Right forelimb (tissue), 1 donor: ENCODE measurements at regions not wholly inside any gene's neighbourhood (a gene's known extent, or its start where the extent isn't known, plus 50 kb on each side); places are given as distances from the start of the nearest gene placed in this dataset.
A peak's percentile ranks its signal among the peaks of the same experiment; 100 is the strongest.

ENCODE experiments used
- DNase-seq: peaks from one replicate; pipeline ENCODE4 v3.0.0-alpha.2; 2018

- no peak for DNase-seq
Observed at GRCh38 chr12:98408681-98409080, 106.7 kb upstream of the TMPO start.

GRCh38 chr12:98409548-98409947, 105.8 kb upstream of the TMPO start:
- DNase-seq: no peak

GRCh38 chr12:98410356-98410755, 105.0 kb upstream of the TMPO start:
- DNase-seq: no peak

GRCh38 chr12:98416845-98417244, 98.5 kb upstream of the TMPO start:
- DNase-seq: no peak

GRCh38 chr12:98417266-98417665, 98.1 kb upstream of the TMPO start:
- no peak for DNase-seq

GRCh38 chr12:98418357-98419075, 96.9 kb upstream of the TMPO start:
- peak; percentile 90 for DNase-seq

GRCh38 chr12:98419081-98419794, 96.2 kb upstream of the TMPO start:
- DNase-seq: no peak

GRCh38 chr12:98419795-98420404, 95.5 kb upstream of the TMPO start:
- no peak for DNase-seq

- DNase-seq: no peak
Observed at GRCh38 chr12:98420461-98420860, 94.9 kb upstream of the TMPO start.

GRCh38 chr12:98421316-98421715, 94.1 kb upstream of the TMPO start:
- no peak for DNase-seq

- no peak for DNase-seq
Observed at GRCh38 chr12:98422359-98422758, 93.0 kb upstream of the TMPO start.

- no peak for DNase-seq
Observed at GRCh38 chr12:98422812-98423211, 92.6 kb upstream of the TMPO start.

GRCh38 chr12:98423963-98424362, 91.4 kb upstream of the TMPO start:
- no peak for DNase-seq

GRCh38 chr12:98424726-98425401, 90.5 kb upstream of the TMPO start:
- DNase-seq: peak; percentile 79

- DNase-seq: no peak
Observed at GRCh38 chr12:98425859-98426258, 89.5 kb upstream of the TMPO start.

- no peak for DNase-seq
Observed at GRCh38 chr12:98431089-98431488, 84.3 kb upstream of the TMPO start.

- DNase-seq: no peak
Observed at GRCh38 chr12:98437166-98437565, 78.2 kb upstream of the TMPO start.

GRCh38 chr12:98437806-98438595, 77.4 kb upstream of the TMPO start:
- no peak for DNase-seq

GRCh38 chr12:98438656-98439230, 76.6 kb upstream of the TMPO start:
- no peak for DNase-seq

- DNase-seq: no peak
Observed at GRCh38 chr12:98439471-98439951, 75.9 kb upstream of the TMPO start.

- no peak for DNase-seq
Observed at GRCh38 chr12:98439981-98440581, 75.3 kb upstream of the TMPO start.

- DNase-seq: no peak
Observed at GRCh38 chr12:98446060-98446459, 69.3 kb upstream of the TMPO start.
